Colon (tissue), 2 donors: ENCODE measurements at regions not wholly inside any gene's neighbourhood (a gene's known extent, or its start where the extent isn't known, plus 50 kb on each side); places are given as distances from the start of the nearest gene placed in this dataset.
A peak's percentile ranks its signal among the peaks of the same experiment; 100 is the strongest.

Experiments used
- FAIRE-seq: peaks from 2 replicates; lab custom pipeline; 2012; peaks lifted over from hg19 to GRCh38; lab: Jason Lieb, UNC
- donor health status: control.
- donor health status: control.

GRCh38 chr7:88700725-88701124, 58.8 kb upstream of the ZNF804B start:
- no peak for FAIRE-seq

- no peak for FAIRE-seq
Measured at GRCh38 chr7:88694207-88694606, 65.3 kb upstream of the ZNF804B start.

- FAIRE-seq, result no peak
Measured at GRCh38 chr7:88693131-88693530, 66.4 kb upstream of the ZNF804B start.

- FAIRE-seq, result no peak
Measured at GRCh38 chr7:88692493-88692892, 67.0 kb upstream of the ZNF804B start.

- FAIRE-seq, result no peak
Measured at GRCh38 chr7:88689821-88690220, 69.7 kb upstream of the ZNF804B start.

GRCh38 chr7:88688222-88688621, 71.3 kb upstream of the ZNF804B start:
- no peak for FAIRE-seq

- FAIRE-seq, result no peak
Measured at GRCh38 chr7:88686468-88687229, 72.9 kb upstream of the ZNF804B start.

- FAIRE-seq, result no peak
Measured at GRCh38 chr7:88681682-88682081, 77.8 kb upstream of the ZNF804B start.

- no peak for FAIRE-seq
Measured at GRCh38 chr7:88670536-88670935, 89.0 kb upstream of the ZNF804B start.

- no peak for FAIRE-seq
Measured at GRCh38 chr7:88669913-88670312, 89.6 kb upstream of the ZNF804B start.

GRCh38 chr7:88668591-88668990, 90.9 kb upstream of the ZNF804B start:
- no peak for FAIRE-seq

- no peak for FAIRE-seq
Measured at GRCh38 chr7:88666626-88667025, 92.9 kb upstream of the ZNF804B start.

- FAIRE-seq, result no peak
Measured at GRCh38 chr7:88665892-88666514, 93.5 kb upstream of the ZNF804B start.

GRCh38 chr7:88664630-88665233, 94.8 kb upstream of the ZNF804B start:
- no peak for FAIRE-seq

- FAIRE-seq, result no peak
Measured at GRCh38 chr7:88661921-88662320, 97.6 kb upstream of the ZNF804B start.

GRCh38 chr7:88647825-88648224, 111.7 kb upstream of the ZNF804B start:
- no peak for FAIRE-seq

GRCh38 chr7:88638583-88638982, 120.9 kb upstream of the ZNF804B start:
- FAIRE-seq, result no peak

- peak; percentile 95 for FAIRE-seq
Measured at GRCh38 chr7:88637795-88638194, 121.7 kb upstream of the ZNF804B start.

- FAIRE-seq, result no peak
Measured at GRCh38 chr7:88635149-88635548, 124.4 kb upstream of the ZNF804B start.

- no peak for FAIRE-seq
Measured at GRCh38 chr7:88629559-88629958, 129.9 kb upstream of the ZNF804B start.

GRCh38 chr7:88628363-88629085, 131.0 kb upstream of the ZNF804B start:
- FAIRE-seq, result no peak

GRCh38 chr7:88617185-88617584, 142.3 kb upstream of the ZNF804B start:
- FAIRE-seq, result no peak

- no peak for FAIRE-seq
Measured at GRCh38 chr7:88615336-88615735, 144.2 kb upstream of the ZNF804B start.
